Mesothelial cell of epicardium (in vitro differentiated cells): ENCODE measurements at regions not wholly inside any gene's neighbourhood (a gene's known extent, or its start where the extent isn't known, plus 50 kb on each side); places are given as distances from the start of the nearest gene placed in this dataset.
"Not testable (repeated sequence)": the region's sequence is repeated elsewhere in the genome, so short reads cannot be mapped to it uniquely, and the experiment has no call there.

Source experiments
- DNase-seq, 2 experiments: peaks; one replicate each; pipeline ENCODE4 v3.0.0; 2021; ENCODE audit warnings: low spot score in 2 of 2; ENCODE audit not compliant: unreplicated experiment in 2 of 2
- H3K27ac Mint-ChIP-seq: 2 replicates; pipeline ENCODE4 v1.8.0; 2021; ENCODE audit warnings: mixed read lengths
- H3K27me3 Mint-ChIP-seq: 2 replicates; pipeline ENCODE4 v1.8.0; 2021; ENCODE audit warnings: low read depth, mixed read lengths
- H3K36me3 Mint-ChIP-seq: 2 replicates; pipeline ENCODE4 v1.8.0; 2021; ENCODE audit warnings: mixed read lengths
- H3K4me1 Mint-ChIP-seq: 2 replicates; pipeline ENCODE4 v1.8.0; 2021; ENCODE audit warnings: mixed read lengths
- H3K4me3 Mint-ChIP-seq: 2 replicates; pipeline ENCODE4 v1.8.0; 2021; ENCODE audit warnings: mild to moderate bottlenecking, moderate library complexity, mixed read lengths
- H3K9me3 Mint-ChIP-seq: 2 replicates; pipeline ENCODE4 v1.8.0; 2021; ENCODE audit warnings: mixed read lengths
- CTCF ChIP-seq: fragments of 200-600 bp; sonication (generic); IDR thresholded peaks from one replicate; pipeline ENCODE4 v1.5.0; 2021; ENCODE audit warnings: antibody characterized with exemption; ENCODE audit not compliant: unreplicated experiment

GRCh38 chr3:27556887-27557286 lies 72.7 kb upstream of the SLC4A7 start:
- no peak for TF ChIP-seq CTCF
- Mint-ChIP-seq H3K27ac (no peak overlapping the region), H3K4me3 (no peak overlapping the region), H3K27me3 (peaks cover 2% of the 10 kb centered on the region), H3K9me3 (peaks cover 14% of the 10 kb centered on the region), H3K4me1 (no peaks in the 10 kb centered on the region), H3K36me3 (no peaks in the 10 kb centered on the region)
- no peak for DNase-seq

GRCh38 chr3:27554706-27555105 lies 70.5 kb upstream of the SLC4A7 start:
- Mint-ChIP-seq H3K27me3 (peaks cover 2% of the 10 kb centered on the region), H3K4me3 (no peak overlapping the region), H3K27ac (no peak overlapping the region), H3K9me3 (peaks cover 27% of the 10 kb centered on the region), H3K36me3 (no peaks in the 10 kb centered on the region), H3K4me1 (no peaks in the 10 kb centered on the region)
- no peak for TF ChIP-seq CTCF
- no peak for DNase-seq

GRCh38 chr3:27553886-27554540 lies 69.8 kb upstream of the SLC4A7 start:
- Mint-ChIP-seq H3K36me3 (no peaks in the 10 kb centered on the region), H3K9me3 (peaks cover 27% of the 10 kb centered on the region), H3K27ac (no peak overlapping the region), H3K4me3 (no peak overlapping the region), H3K4me1 (no peaks in the 10 kb centered on the region), H3K27me3 (peaks cover 2% of the 10 kb centered on the region)
- TF ChIP-seq CTCF: no peak
- no peak for DNase-seq

GRCh38 chr3:27552708-27553107 lies 68.5 kb upstream of the SLC4A7 start:
- peaks cover 27% of the 10 kb centered on the region for H3K9me3 Mint-ChIP-seq
- DNase-seq, H3K4me3 Mint-ChIP-seq, H3K36me3 Mint-ChIP-seq, H3K4me1 Mint-ChIP-seq, H3K27me3 Mint-ChIP-seq, H3K27ac Mint-ChIP-seq: not testable (repeated sequence)

- H3K27ac Mint-ChIP-seq, H3K4me3 Mint-ChIP-seq, H3K4me1 Mint-ChIP-seq, H3K27me3 Mint-ChIP-seq, DNase-seq, H3K36me3 Mint-ChIP-seq: not testable (repeated sequence)
- peaks cover 27% of the 10 kb centered on the region for H3K9me3 Mint-ChIP-seq
These were observed 67.2 kb upstream of the SLC4A7 start for GRCh38 chr3:27551413-27551812.

GRCh38 chr3:27545061-27545460 lies 60.9 kb upstream of the SLC4A7 start:
- Mint-ChIP-seq H3K4me1 (peaks cover 11% of the 10 kb centered on the region), H3K27me3 (no peaks in the 10 kb centered on the region), H3K27ac (no peak overlapping the region), H3K9me3 (peaks cover under 1% of the 10 kb centered on the region), H3K36me3 (no peaks in the 10 kb centered on the region), H3K4me3 (no peak overlapping the region)
- no peak for TF ChIP-seq CTCF
- no peak for DNase-seq

GRCh38 chr3:27544372-27544865 lies 60.2 kb upstream of the SLC4A7 start:
- Mint-ChIP-seq H3K27ac (no peak overlapping the region), H3K9me3 (no peaks in the 10 kb centered on the region), H3K27me3 (no peaks in the 10 kb centered on the region), H3K4me1 (peaks cover 11% of the 10 kb centered on the region), H3K4me3 (no peak overlapping the region), H3K36me3 (no peaks in the 10 kb centered on the region)
- no peak for DNase-seq
- TF ChIP-seq CTCF: no peak
